Fibroblast of pulmonary artery (primary cell): ENCODE measurements at regions not wholly inside any gene's neighbourhood (a gene's known extent, or its start where the extent isn't known, plus 50 kb on each side); places are given as distances from the start of the nearest gene placed in this dataset.

Experiments used
- DNase-seq: peaks from one replicate; pipeline ENCODE4 v3.0.0-alpha.2; 2010; ENCODE audit warnings: low read depth
- H3K4me3 ChIP-seq: replicated peaks from 2 replicates; pipeline ENCODE4 v1.5.1; 2011; ENCODE audit warnings: low read depth, mild to moderate bottlenecking, control low read depth, low read length, moderate library complexity
- CTCF ChIP-seq: IDR thresholded peaks from 2 replicates; pipeline ENCODE4 v1.5.1; 2011; ENCODE audit warnings: mild to moderate bottlenecking, control low read depth, low read length, inconsistent platforms; ENCODE audit errors: missing control alignments

DNA sequence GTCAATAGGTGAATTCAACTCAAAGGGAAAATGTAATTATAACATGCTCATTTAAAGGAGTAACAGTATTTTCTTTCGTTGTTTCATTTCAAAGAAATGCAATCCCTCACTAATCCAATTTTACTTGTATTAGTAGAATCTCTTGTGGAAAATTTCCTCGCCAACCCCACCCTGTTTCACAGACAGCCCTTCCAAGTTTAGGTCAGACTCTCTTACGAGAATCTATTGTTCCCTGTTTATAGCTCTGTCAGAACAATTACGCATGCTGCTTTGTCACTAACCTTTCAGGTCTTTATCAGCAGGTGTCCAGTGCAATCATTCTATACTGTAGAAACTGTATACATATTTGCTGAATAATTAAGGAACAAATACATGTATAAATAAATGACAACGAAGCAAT lies 657.8 kb upstream of the LINC00305 start:
- no peak for TF ChIP-seq CTCF
- H3K4me3 ChIP-seq = no peak overlapping the region
- no peak for DNase-seq

DNA sequence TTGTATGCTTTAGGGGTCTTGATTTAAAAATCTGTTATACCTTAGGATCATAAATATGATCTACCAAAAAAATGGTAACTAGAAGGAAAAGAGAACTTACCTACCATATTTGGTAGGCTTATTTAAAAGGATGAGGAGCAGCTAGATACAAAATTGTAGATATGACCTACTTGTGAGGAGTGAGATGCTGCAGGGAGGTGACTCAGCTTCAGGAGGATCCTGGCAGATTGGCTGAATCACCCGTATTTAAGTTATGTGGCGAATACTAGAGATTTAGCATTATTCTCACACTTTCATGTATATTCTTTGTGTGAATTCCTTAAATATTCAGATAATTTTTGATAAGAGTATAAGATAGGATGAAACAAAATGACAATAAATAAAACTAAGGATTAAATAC lies 657.3 kb upstream of the LINC00305 start:
- no peak for DNase-seq
- no peak overlapping the region for H3K4me3 ChIP-seq
- no peak for TF ChIP-seq CTCF

GRCh38 chr18:64803471-64803870 lies 654.6 kb upstream of the LINC00305 start:
- H3K4me3 ChIP-seq = no peak overlapping the region
- DNase-seq = no peak
- TF ChIP-seq CTCF = no peak

- no peak for TF ChIP-seq CTCF
- H3K4me3 ChIP-seq = no peak overlapping the region
- no peak for DNase-seq
These were observed 651.3 kb upstream of the LINC00305 start for GRCh38 chr18:64800151-64800550.

DNA sequence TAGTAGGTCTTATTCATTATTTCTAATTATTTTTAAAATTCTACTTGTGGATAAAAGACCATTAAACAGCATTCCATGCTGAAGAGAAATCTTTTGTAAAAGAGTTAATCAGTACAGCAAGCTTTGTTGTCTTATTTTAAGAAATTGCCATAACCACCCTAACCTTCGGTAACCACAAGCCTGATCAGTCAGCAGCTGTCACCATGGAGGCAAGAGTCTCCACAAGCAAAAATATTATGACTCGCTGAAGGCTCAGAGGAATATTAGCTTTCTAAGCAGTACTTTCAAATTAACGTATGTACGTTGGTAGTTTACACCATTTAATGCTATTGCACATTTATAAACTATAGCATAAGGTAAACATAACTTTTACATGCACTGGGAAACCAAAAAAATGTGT lies 650.5 kb upstream of the LINC00305 start:
- H3K4me3 ChIP-seq = no peak overlapping the region
- no peak for TF ChIP-seq CTCF
- no peak for DNase-seq

GRCh38 chr18:64791236-64791635 lies 642.3 kb upstream of the LINC00305 start:
- H3K4me3 ChIP-seq = no peak overlapping the region

More at GRCh38 chr18:64791236-64791635, 642.3 kb upstream of the LINC00305 start:
- DNase-seq = no peak
- TF ChIP-seq CTCF = no peak
